Stimulated activated memory B cell treated with anti-CD40 and anti-IgM and Interleukin-4, amounts not matched to agents 10 μg/mL and 1 μg/mL and 100 μg/mL, for 72 hours (primary cell): ENCODE measurements at regions not wholly inside any gene's neighbourhood (a gene's known extent, or its start where the extent isn't known, plus 50 kb on each side); places are given as distances from the start of the nearest gene placed in this dataset.
"Not testable (repeated sequence)": the region's sequence is repeated elsewhere in the genome, so short reads cannot be mapped to it uniquely, and the experiment has no call there.

ENCODE experiments used
- ATAC-seq: fragments of 150-1000 bp; cut with Tn5 transposase; 2 replicates; pipeline ENCODE4 v1.10.0; 2021
- H3K27ac Mint-ChIP-seq: one replicate; pipeline ENCODE4 v1.8.0; 2022; ENCODE audit warnings: mild to moderate bottlenecking, mixed read lengths
- H3K27me3 Mint-ChIP-seq: one replicate; pipeline ENCODE4 v1.8.0; 2022; ENCODE audit warnings: mixed read lengths
- H3K36me3 Mint-ChIP-seq: one replicate; pipeline ENCODE4 v1.8.0; 2022; ENCODE audit warnings: mixed read lengths
- H3K4me1 Mint-ChIP-seq: one replicate; pipeline ENCODE4 v1.8.0; 2022; ENCODE audit warnings: mixed read lengths
- H3K4me3 Mint-ChIP-seq: one replicate; pipeline ENCODE4 v1.8.0; 2022; ENCODE audit warnings: mild to moderate bottlenecking, moderate library complexity, mixed read lengths
- H3K9me3 Mint-ChIP-seq: one replicate; pipeline ENCODE4 v1.8.0; 2022; ENCODE audit warnings: mixed read lengths

DNA sequence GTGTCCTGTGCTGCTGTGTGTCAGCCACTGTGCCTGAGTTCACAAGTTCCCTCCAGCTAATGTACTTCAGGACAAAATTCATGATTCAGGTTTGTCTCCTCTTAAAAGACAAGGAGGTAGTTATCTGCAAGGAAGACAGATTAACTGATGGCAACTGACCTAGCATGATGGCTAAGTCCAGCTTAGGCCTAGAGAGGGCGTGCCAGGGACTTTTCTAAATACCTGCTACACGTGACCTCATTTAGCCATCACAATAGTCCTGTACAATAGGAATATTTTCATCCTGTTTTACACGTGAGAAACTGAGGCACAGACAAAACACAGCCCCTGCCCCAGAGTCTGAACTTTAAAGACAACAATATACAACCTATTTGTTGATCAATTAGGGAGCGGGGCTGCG lies 275.7 kb downstream of the XPNPEP1 start:
- no peaks in the 10 kb centered on the region for H3K9me3 Mint-ChIP-seq
- H3K4me3 Mint-ChIP-seq = no peak overlapping the region
- H3K4me1 Mint-ChIP-seq = no peaks in the 10 kb centered on the region
- ATAC-seq = no peak
- no peak overlapping the region for H3K27ac Mint-ChIP-seq
- no peaks in the 10 kb centered on the region for H3K27me3 Mint-ChIP-seq
- H3K36me3 Mint-ChIP-seq = no peaks in the 10 kb centered on the region

DNA sequence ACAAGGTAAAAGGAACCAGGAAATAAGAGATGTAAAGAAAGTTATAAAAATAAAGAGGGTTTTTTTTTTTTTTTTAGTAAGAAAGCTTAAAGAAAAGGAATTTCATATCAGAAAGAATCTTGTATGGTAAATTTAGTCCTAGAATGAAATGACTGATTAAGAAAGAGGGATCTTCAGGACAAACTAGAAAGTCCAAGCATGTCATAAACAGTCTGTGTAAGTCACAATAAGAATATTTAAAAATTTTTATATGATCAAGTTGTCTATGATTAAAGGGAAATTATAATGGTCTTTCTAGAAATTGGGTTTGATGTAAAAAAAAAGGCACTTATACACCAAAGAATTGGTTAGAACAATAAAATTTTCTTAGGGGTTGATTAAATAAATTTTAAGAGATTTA lies 289.5 kb downstream of the XPNPEP1 start:
- Mint-ChIP-seq H3K36me3 (no peaks in the 10 kb centered on the region), H3K9me3 (peaks cover 5% of the 10 kb centered on the region), H3K27ac (no peak overlapping the region), H3K27me3 (no peaks in the 10 kb centered on the region), H3K4me3 (no peak overlapping the region), H3K4me1 (no peaks in the 10 kb centered on the region)
- no peak for ATAC-seq

DNA sequence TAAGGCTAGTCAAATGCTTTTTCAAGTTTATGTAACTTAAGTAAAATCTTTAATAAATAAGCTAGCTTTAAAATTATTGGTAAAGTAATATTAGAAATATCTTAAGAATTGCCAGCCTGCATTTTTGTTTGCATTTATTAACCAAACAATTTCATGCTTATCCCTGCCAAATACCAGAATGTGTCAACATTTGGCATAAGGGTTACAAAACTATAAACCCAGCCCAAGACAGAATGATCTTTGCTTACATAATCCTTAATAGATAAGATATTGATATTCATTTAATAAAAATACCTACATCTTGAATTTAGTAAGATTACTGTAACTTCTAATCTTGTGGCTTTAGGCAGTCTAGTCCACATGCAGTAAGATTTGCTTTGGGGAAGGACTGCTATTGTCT lies 290.3 kb downstream of the XPNPEP1 start:
- not testable (repeated sequence) for H3K27me3 Mint-ChIP-seq, H3K9me3 Mint-ChIP-seq, H3K4me3 Mint-ChIP-seq, H3K27ac Mint-ChIP-seq, H3K36me3 Mint-ChIP-seq, ATAC-seq, H3K4me1 Mint-ChIP-seq

GRCh38 chr10:109624939-109625338 lies 298.4 kb downstream of the XPNPEP1 start:
- H3K9me3 Mint-ChIP-seq = peaks cover 15% of the 10 kb centered on the region
- no peaks in the 10 kb centered on the region for H3K36me3 Mint-ChIP-seq
- no peak overlapping the region for H3K4me3 Mint-ChIP-seq
- no peaks in the 10 kb centered on the region for H3K27me3 Mint-ChIP-seq
- no peak overlapping the region for H3K27ac Mint-ChIP-seq
- no peaks in the 10 kb centered on the region for H3K4me1 Mint-ChIP-seq
- ATAC-seq = no peak

- ATAC-seq = no peak
- Mint-ChIP-seq H3K27me3 (no peaks in the 10 kb centered on the region), H3K9me3 (peaks cover 12% of the 10 kb centered on the region), H3K4me3 (no peak overlapping the region), H3K36me3 (no peaks in the 10 kb centered on the region), H3K27ac (no peak overlapping the region), H3K4me1 (no peaks in the 10 kb centered on the region)
Measured at GRCh38 chr10:109622566-109622965, 300.7 kb downstream of the XPNPEP1 start.

GRCh38 chr10:109620396-109620795 lies 302.9 kb downstream of the XPNPEP1 start:
- Mint-ChIP-seq H3K27me3 (no peaks in the 10 kb centered on the region), H3K36me3 (no peaks in the 10 kb centered on the region), H3K9me3 (peaks cover 8% of the 10 kb centered on the region), H3K4me3 (no peak overlapping the region), H3K27ac (no peak overlapping the region), H3K4me1 (no peaks in the 10 kb centered on the region)
- no peak for ATAC-seq

DNA sequence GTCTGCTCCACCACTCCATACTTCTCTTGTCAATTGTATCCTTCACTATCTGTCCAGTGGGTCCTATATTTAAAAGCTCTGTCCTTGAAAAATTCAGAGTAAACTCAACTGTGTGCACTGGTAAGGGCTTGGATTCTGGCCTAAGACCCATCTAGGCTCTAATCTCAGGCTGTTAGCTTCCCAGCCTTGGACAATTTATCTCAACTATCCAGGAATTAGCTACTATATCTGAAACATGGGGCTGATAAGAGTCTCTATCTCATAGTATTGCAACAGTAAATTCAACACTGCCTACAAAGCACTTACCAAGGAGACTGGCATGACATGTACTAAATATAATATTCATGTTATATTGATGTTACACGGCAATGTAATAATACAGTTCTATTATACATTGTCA lies 303.4 kb downstream of the XPNPEP1 start:
- no peak for ATAC-seq
- Mint-ChIP-seq H3K27me3 (no peaks in the 10 kb centered on the region), H3K4me3 (no peak overlapping the region), H3K9me3 (peaks cover 8% of the 10 kb centered on the region), H3K4me1 (no peaks in the 10 kb centered on the region), H3K36me3 (no peaks in the 10 kb centered on the region), H3K27ac (no peak overlapping the region)

- Mint-ChIP-seq H3K27me3 (no peaks in the 10 kb centered on the region), H3K9me3 (peaks cover 8% of the 10 kb centered on the region), H3K4me3 (no peak overlapping the region), H3K4me1 (no peaks in the 10 kb centered on the region), H3K27ac (no peak overlapping the region), H3K36me3 (no peaks in the 10 kb centered on the region)
- ATAC-seq = no peak
Measured at GRCh38 chr10:109618748-109619147, 304.6 kb downstream of the XPNPEP1 start.

GRCh38 chr10:109618301-109618700 lies 305.0 kb downstream of the XPNPEP1 start:
- no peak for ATAC-seq

GRCh38 chr10:109616359-109616980 lies 306.8 kb downstream of the XPNPEP1 start:
- Mint-ChIP-seq H3K9me3 (peaks cover 11% of the 10 kb centered on the region), H3K36me3 (no peaks in the 10 kb centered on the region), H3K4me1 (no peaks in the 10 kb centered on the region), H3K27me3 (no peaks in the 10 kb centered on the region), H3K4me3 (no peak overlapping the region), H3K27ac (no peak overlapping the region)
- no peak for ATAC-seq

More at GRCh38 chr10:109618301-109618700, 305.0 kb downstream of the XPNPEP1 start:
- H3K27ac Mint-ChIP-seq = no peak overlapping the region
- H3K9me3 Mint-ChIP-seq = peaks cover 8% of the 10 kb centered on the region
- H3K4me1 Mint-ChIP-seq = no peaks in the 10 kb centered on the region
- H3K4me3 Mint-ChIP-seq = no peak overlapping the region
- H3K36me3 Mint-ChIP-seq = no peaks in the 10 kb centered on the region
- H3K27me3 Mint-ChIP-seq = no peaks in the 10 kb centered on the region

GRCh38 chr10:109595356-109595755 lies 328.0 kb downstream of the XPNPEP1 start:
- H3K36me3 Mint-ChIP-seq, H3K4me1 Mint-ChIP-seq, H3K27ac Mint-ChIP-seq, H3K27me3 Mint-ChIP-seq, ATAC-seq, H3K9me3 Mint-ChIP-seq, H3K4me3 Mint-ChIP-seq: not testable (repeated sequence)

GRCh38 chr10:109593682-109594081 lies 329.6 kb downstream of the XPNPEP1 start:
- no peak overlapping the region for H3K27ac Mint-ChIP-seq
- peaks cover 7% of the 10 kb centered on the region for H3K9me3 Mint-ChIP-seq
- no peak overlapping the region for H3K4me3 Mint-ChIP-seq
- no peaks in the 10 kb centered on the region for H3K36me3 Mint-ChIP-seq
- no peaks in the 10 kb centered on the region for H3K27me3 Mint-ChIP-seq
- no peaks in the 10 kb centered on the region for H3K4me1 Mint-ChIP-seq
- no peak for ATAC-seq

GRCh38 chr10:109592391-109592790 lies 330.9 kb downstream of the XPNPEP1 start:
- Mint-ChIP-seq H3K9me3 (peaks cover 3% of the 10 kb centered on the region), H3K27me3 (no peaks in the 10 kb centered on the region), H3K4me3 (no peak overlapping the region)

DNA sequence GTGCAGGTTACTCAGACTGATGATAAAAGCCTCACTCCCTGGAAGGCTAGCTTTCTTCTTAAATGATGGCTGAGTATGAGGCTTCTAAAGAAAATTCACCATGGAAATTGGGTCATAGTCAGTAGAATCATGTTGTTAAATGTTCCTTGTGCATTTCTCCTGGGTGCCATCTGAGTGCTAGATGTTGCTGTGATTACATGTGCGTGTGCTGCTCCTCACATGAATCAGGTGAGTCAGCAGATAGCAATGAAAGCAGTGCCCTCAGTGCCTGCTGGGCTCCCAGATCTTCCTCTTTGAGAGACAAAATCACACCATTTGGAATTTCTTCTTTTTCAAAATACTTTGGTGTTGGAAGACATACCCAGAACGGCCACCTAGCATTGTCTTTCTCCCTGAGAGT lies 331.7 kb downstream of the XPNPEP1 start:
- no peaks in the 10 kb centered on the region for H3K27me3 Mint-ChIP-seq
- H3K9me3 Mint-ChIP-seq = peaks cover 3% of the 10 kb centered on the region
- no peak overlapping the region for H3K4me3 Mint-ChIP-seq
- H3K4me1 Mint-ChIP-seq = no peaks in the 10 kb centered on the region
- H3K27ac Mint-ChIP-seq = no peak overlapping the region
- no peaks in the 10 kb centered on the region for H3K36me3 Mint-ChIP-seq
- no peak for ATAC-seq

More at GRCh38 chr10:109592391-109592790, 330.9 kb downstream of the XPNPEP1 start:
- H3K4me1 Mint-ChIP-seq = no peaks in the 10 kb centered on the region
- no peaks in the 10 kb centered on the region for H3K36me3 Mint-ChIP-seq
- no peak for ATAC-seq
- no peak overlapping the region for H3K27ac Mint-ChIP-seq

- Mint-ChIP-seq H3K4me1 (no peaks in the 10 kb centered on the region), H3K9me3 (peaks cover 6% of the 10 kb centered on the region), H3K36me3 (no peaks in the 10 kb centered on the region), H3K27ac (no peak overlapping the region), H3K4me3 (no peak overlapping the region), H3K27me3 (no peaks in the 10 kb centered on the region)
- ATAC-seq = no peak
Measured at GRCh38 chr10:109588259-109588658, 335.1 kb downstream of the XPNPEP1 start.

DNA sequence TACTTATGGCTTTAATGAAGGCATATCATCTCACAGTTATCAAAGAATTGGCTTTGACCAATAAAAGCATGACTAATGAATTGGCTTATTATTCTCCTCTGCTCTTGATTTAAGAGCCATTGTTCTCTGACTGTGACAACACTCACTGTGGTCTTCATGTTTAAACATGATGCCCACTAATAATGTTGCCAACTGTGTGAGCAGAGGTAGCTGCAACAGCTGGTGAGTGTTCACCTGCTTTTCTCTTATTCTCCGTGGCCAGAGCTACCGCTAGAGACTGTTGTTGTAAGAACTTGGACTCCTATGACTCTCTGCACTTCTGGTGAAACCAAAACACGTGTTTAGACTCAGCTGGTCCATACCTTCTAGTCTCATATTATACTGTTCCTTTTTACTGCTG lies 335.9 kb downstream of the XPNPEP1 start:
- no peak overlapping the region for H3K4me3 Mint-ChIP-seq
- peaks cover 6% of the 10 kb centered on the region for H3K9me3 Mint-ChIP-seq
- H3K27me3 Mint-ChIP-seq = no peaks in the 10 kb centered on the region
- no peak for ATAC-seq
- H3K36me3 Mint-ChIP-seq = no peaks in the 10 kb centered on the region
- no peaks in the 10 kb centered on the region for H3K4me1 Mint-ChIP-seq
- H3K27ac Mint-ChIP-seq = no peak overlapping the region

GRCh38 chr10:109556399-109556798 lies 366.9 kb downstream of the XPNPEP1 start:
- no peaks in the 10 kb centered on the region for H3K36me3 Mint-ChIP-seq
- H3K4me3 Mint-ChIP-seq = no peak overlapping the region
- H3K4me1 Mint-ChIP-seq = no peaks in the 10 kb centered on the region
- no peak overlapping the region for H3K27ac Mint-ChIP-seq
- H3K9me3 Mint-ChIP-seq = no peaks in the 10 kb centered on the region
- H3K27me3 Mint-ChIP-seq = no peaks in the 10 kb centered on the region
- no peak for ATAC-seq
